ENCODE measurements at regions not wholly inside any gene's neighbourhood (a gene's known extent, or its start where the extent isn't known, plus 50 kb on each side); places are given as distances from the start of the nearest gene placed in this dataset.
"Not testable (repeated sequence)": the region's sequence is repeated elsewhere in the genome, so short reads cannot be mapped to it uniquely, and the experiment has no call there.

GRCh38 chr10:38451306-38451967 is 357.3 kb downstream of the ZNF37A start:
- TF ChIP-seq CREB1 (CRISPR knock-in tag; IDR thresholded peaks at IDR 0.05); MXD4 (CRISPR knock-in tag; IDR thresholded peaks at IDR 0.05; ENCODE audit: borderline replicate concordance); CTCF (IDR thresholded peaks at IDR 0.05); PREB (CRISPR knock-in tag; IDR thresholded peaks at IDR 0.05; ENCODE audit: borderline replicate concordance); JUN (CRISPR knock-in tag; IDR thresholded peaks at IDR 0.05); USF1 (CRISPR knock-in tag; IDR thresholded peaks at IDR 0.05): not testable (repeated sequence)
